ENCODE measurements at regions not wholly inside any gene's neighbourhood (a gene's known extent, or its start where the extent isn't known, plus 50 kb on each side); places are given as distances from the start of the nearest gene placed in this dataset.
A peak's percentile ranks its signal among the peaks of the same experiment; 100 is the strongest.

- FAIRE-seq (no peak), DNase-seq (ENCODE audit: low spot score) (no peak)
Measured at GRCh38 chr5:73395256-73395655, 53.3 kb downstream of the FOXD1 start.

GRCh38 chr5:73394610-73395009 lies 54.0 kb downstream of the FOXD1 start:
- DNase-seq (ENCODE audit: low spot score): no peak
- no peak for FAIRE-seq

GRCh38 chr5:73393611-73394489 lies 54.7 kb downstream of the FOXD1 start:
- DNase-seq (ENCODE audit: low spot score) (no peak), FAIRE-seq (no peak)

GRCh38 chr5:73392775-73393174 lies 55.8 kb downstream of the FOXD1 start:
- FAIRE-seq (no peak), DNase-seq (ENCODE audit: low spot score) (no peak)

- no peak for DNase-seq (ENCODE audit: low spot score)
- FAIRE-seq: no peak
Measured at GRCh38 chr5:73391441-73391881, 57.1 kb downstream of the FOXD1 start.

- FAIRE-seq (no peak), DNase-seq (ENCODE audit: low spot score) (no peak)
Measured at GRCh38 chr5:73390972-73391371, 57.6 kb downstream of the FOXD1 start.

GRCh38 chr5:73388740-73389139 lies 59.8 kb downstream of the FOXD1 start:
- DNase-seq (ENCODE audit: low spot score): no peak
- FAIRE-seq: no peak

GRCh38 chr5:73388306-73388684 lies 60.3 kb downstream of the FOXD1 start:
- FAIRE-seq: no peak
- DNase-seq (ENCODE audit: low spot score): no peak

GRCh38 chr5:73387601-73388305 lies 60.8 kb downstream of the FOXD1 start:
- no peak for FAIRE-seq
- peak; percentile 41 for DNase-seq (ENCODE audit: low spot score)

- FAIRE-seq: no peak
- DNase-seq (ENCODE audit: low spot score): no peak
Measured at GRCh38 chr5:73387149-73387591, 61.4 kb downstream of the FOXD1 start.

- DNase-seq (ENCODE audit: low spot score) (no peak), FAIRE-seq (no peak)
Measured at GRCh38 chr5:73384861-73385260, 63.7 kb downstream of the FOXD1 start.

- DNase-seq (ENCODE audit: low spot score) (no peak), FAIRE-seq (no peak)
Measured at GRCh38 chr5:73382401-73382740, 66.2 kb downstream of the FOXD1 start.

- DNase-seq (ENCODE audit: low spot score): no peak
- no peak for FAIRE-seq
Measured at GRCh38 chr5:73381590-73382400, 66.8 kb downstream of the FOXD1 start.

- DNase-seq (ENCODE audit: low spot score): no peak
Measured at GRCh38 chr5:73380710-73381589, 67.6 kb downstream of the FOXD1 start.

GRCh38 chr5:73380041-73380440 lies 68.5 kb downstream of the FOXD1 start:
- FAIRE-seq (no peak), DNase-seq (ENCODE audit: low spot score) (no peak)

More at GRCh38 chr5:73380710-73381589, 67.6 kb downstream of the FOXD1 start:
- no peak for FAIRE-seq

GRCh38 chr5:73379435-73379834 lies 69.1 kb downstream of the FOXD1 start:
- DNase-seq (ENCODE audit: low spot score): no peak
- no peak for FAIRE-seq

- DNase-seq (ENCODE audit: low spot score) (no peak), FAIRE-seq (no peak)
Measured at GRCh38 chr5:73378765-73379164, 69.8 kb downstream of the FOXD1 start.

- FAIRE-seq: no peak
- no peak for DNase-seq (ENCODE audit: low spot score)
Measured at GRCh38 chr5:73378070-73378469, 70.5 kb downstream of the FOXD1 start.

GRCh38 chr5:73376618-73377170 lies 71.9 kb downstream of the FOXD1 start:
- no peak for FAIRE-seq
- no peak for DNase-seq (ENCODE audit: low spot score)

GRCh38 chr5:73375949-73376348 lies 72.6 kb downstream of the FOXD1 start:
- DNase-seq (ENCODE audit: low spot score): no peak
- no peak for FAIRE-seq

- no peak for FAIRE-seq
- DNase-seq (ENCODE audit: low spot score): no peak
Measured at GRCh38 chr5:73375191-73375545, 73.4 kb downstream of the FOXD1 start.
